Putamen (tissue), 1 donor: ENCODE measurements at regions not wholly inside any gene's neighbourhood (a gene's known extent, or its start where the extent isn't known, plus 50 kb on each side); places are given as distances from the start of the nearest gene placed in this dataset.
"Not testable (repeated sequence)": the region's sequence is repeated elsewhere in the genome, so short reads cannot be mapped to it uniquely, and the experiment has no call there.

Experiments used
- DNase-seq: peaks from one replicate; pipeline ENCODE4 v3.0.0-alpha.2; 2016; ENCODE audit warnings: low spot score

DNA sequence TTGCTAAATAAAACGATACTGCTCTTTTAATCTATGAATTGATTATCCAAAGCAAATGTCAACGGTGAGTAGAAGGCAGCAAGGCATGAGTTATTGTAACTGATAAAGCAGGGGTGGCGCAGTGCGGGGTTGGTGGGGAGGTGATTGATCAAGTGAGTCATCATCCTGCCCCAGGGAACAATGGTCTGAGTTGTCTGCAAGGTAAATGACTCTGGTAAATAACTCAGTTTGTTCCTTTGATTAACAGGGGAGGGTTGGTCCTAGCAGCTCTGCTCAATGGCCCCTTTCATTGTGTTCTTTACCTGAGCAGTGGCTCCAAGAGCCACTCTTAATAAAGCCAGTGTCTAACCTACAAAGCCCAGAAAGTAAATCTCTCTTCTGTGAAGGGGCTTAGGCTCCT is 91.8 kb downstream of the QRSL1 start:
- DNase-seq: not testable (repeated sequence)
